ENCODE measurements at regions not wholly inside any gene's neighbourhood (a gene's known extent, or its start where the extent isn't known, plus 50 kb on each side); places are given as distances from the start of the nearest gene placed in this dataset.

- TF ChIP-seq TCF12 (IDR thresholded peaks at IDR 0.05) (no peak), MAX (IDR thresholded peaks at IDR 0.05; ENCODE audit: low read depth) (no peak), CTCF (IDR thresholded peaks at IDR 0.05) (no peak), RCOR1 (IDR thresholded peaks at IDR 0.05; ENCODE audit: low read length) (no peak), TEAD4 (IDR thresholded peaks at IDR 0.05; ENCODE audit: borderline replicate concordance, insufficient read depth) (no peak), TAF1 (IDR thresholded peaks at IDR 0.05; ENCODE audit: borderline replicate concordance, low read depth, low read length) (no peak), USF2 (IDR thresholded peaks at IDR 0.05; ENCODE audit: borderline replicate concordance, low read depth, low read length) (no peak), EP300 (IDR thresholded peaks at IDR 0.05; ENCODE audit: borderline replicate concordance in 1 of 2, low read depth in 1 of 2, low read length in 1 of 2) (no peak)
Observed at GRCh38 chr7:57348646-57349269, 101.2 kb upstream of the ZNF716 start.
